Ishikawa (cell line): ENCODE measurements at regions not wholly inside any gene's neighbourhood (a gene's known extent, or its start where the extent isn't known, plus 50 kb on each side); places are given as distances from the start of the nearest gene placed in this dataset.

ENCODE experiments used
- CEBPB ChIP-seq: IDR thresholded peaks from 2 replicates; pipeline ENCODE4 v1.6.1; 2012
- CREB1 ChIP-seq: IDR thresholded peaks from 2 replicates; pipeline ENCODE4 v1.6.1; 2012; ENCODE audit warnings: low read depth
- EGR1 ChIP-seq: IDR thresholded peaks from 2 replicates; pipeline ENCODE4 v1.6.1; 2012
- EP300 ChIP-seq: IDR thresholded peaks from 2 replicates; pipeline ENCODE4 v1.6.1; 2012; ENCODE audit warnings: borderline replicate concordance
- FOXM1 ChIP-seq: IDR thresholded peaks from 2 replicates; pipeline ENCODE4 v1.6.1; 2012; ENCODE audit warnings: low read depth, borderline replicate concordance
- NFIC ChIP-seq: IDR thresholded peaks from 2 replicates; pipeline ENCODE4 v1.6.1; 2012
- RAD21 ChIP-seq: IDR thresholded peaks from 2 replicates; pipeline ENCODE4 v1.6.1; 2012; ENCODE audit warnings: low read depth
- TAF1 ChIP-seq: IDR thresholded peaks from 2 replicates; pipeline ENCODE4 v1.6.1; 2012; ENCODE audit warnings: low read depth, mild to moderate bottlenecking
- TCF12 ChIP-seq: IDR thresholded peaks from 2 replicates; pipeline ENCODE4 v1.6.1; 2012; ENCODE audit warnings: low read depth
- TEAD4 ChIP-seq: IDR thresholded peaks from 2 replicates; pipeline ENCODE4 v1.6.1; 2012
- YY1 ChIP-seq: IDR thresholded peaks from 2 replicates; pipeline ENCODE4 v1.6.1; 2012; ENCODE audit warnings: low read depth
- ZBTB7A ChIP-seq: IDR thresholded peaks from 2 replicates; pipeline ENCODE4 v1.6.1; 2012; ENCODE audit warnings: low read depth
- TF ChIP-seq, protein P1 (sequence below): IDR thresholded peaks from 2 replicates; pipeline ENCODE4 v1.6.1; 2012; ENCODE audit warnings: low read depth, mild to moderate bottlenecking
- TF ChIP-seq, protein P2 (sequence below): IDR thresholded peaks from 2 replicates; pipeline ENCODE4 v1.6.1; 2012
- TF ChIP-seq, protein P3 (sequence below): IDR thresholded peaks from 2 replicates; pipeline ENCODE4 v1.6.1; 2012

DNA sequence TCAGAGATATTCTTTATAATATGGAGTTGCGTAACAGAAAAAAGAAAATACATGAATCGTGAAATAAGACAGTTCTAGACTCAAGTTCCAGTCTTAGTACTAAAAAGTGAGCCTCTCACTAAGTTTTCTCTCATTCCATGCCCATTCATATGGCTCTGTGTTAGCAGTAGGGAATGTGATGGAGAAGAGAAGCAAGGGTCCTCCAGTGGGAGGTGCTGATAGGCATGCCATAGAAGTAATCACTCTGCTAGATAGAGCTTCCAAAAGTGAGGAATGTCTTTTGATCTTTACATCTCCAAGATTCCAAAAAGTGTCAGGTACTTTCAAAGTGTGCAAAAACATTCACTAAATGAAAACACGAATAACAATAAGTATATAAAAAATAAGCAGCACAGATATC lies 678.4 kb downstream of the DCDC2C start:
- TF ChIP-seq RAD21 (no peak), YY1 (no peak), ZBTB7A (no peak), EP300 (no peak), NFIC (no peak), FOXM1 (no peak)
- TF ChIP-seq, protein P1, sequence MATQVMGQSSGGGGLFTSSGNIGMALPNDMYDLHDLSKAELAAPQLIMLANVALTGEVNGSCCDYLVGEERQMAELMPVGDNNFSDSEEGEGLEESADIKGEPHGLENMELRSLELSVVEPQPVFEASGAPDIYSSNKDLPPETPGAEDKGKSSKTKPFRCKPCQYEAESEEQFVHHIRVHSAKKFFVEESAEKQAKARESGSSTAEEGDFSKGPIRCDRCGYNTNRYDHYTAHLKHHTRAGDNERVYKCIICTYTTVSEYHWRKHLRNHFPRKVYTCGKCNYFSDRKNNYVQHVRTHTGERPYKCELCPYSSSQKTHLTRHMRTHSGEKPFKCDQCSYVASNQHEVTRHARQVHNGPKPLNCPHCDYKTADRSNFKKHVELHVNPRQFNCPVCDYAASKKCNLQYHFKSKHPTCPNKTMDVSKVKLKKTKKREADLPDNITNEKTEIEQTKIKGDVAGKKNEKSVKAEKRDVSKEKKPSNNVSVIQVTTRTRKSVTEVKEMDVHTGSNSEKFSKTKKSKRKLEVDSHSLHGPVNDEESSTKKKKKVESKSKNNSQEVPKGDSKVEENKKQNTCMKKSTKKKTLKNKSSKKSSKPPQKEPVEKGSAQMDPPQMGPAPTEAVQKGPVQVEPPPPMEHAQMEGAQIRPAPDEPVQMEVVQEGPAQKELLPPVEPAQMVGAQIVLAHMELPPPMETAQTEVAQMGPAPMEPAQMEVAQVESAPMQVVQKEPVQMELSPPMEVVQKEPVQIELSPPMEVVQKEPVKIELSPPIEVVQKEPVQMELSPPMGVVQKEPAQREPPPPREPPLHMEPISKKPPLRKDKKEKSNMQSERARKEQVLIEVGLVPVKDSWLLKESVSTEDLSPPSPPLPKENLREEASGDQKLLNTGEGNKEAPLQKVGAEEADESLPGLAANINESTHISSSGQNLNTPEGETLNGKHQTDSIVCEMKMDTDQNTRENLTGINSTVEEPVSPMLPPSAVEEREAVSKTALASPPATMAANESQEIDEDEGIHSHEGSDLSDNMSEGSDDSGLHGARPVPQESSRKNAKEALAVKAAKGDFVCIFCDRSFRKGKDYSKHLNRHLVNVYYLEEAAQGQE, result no peak

DNA sequence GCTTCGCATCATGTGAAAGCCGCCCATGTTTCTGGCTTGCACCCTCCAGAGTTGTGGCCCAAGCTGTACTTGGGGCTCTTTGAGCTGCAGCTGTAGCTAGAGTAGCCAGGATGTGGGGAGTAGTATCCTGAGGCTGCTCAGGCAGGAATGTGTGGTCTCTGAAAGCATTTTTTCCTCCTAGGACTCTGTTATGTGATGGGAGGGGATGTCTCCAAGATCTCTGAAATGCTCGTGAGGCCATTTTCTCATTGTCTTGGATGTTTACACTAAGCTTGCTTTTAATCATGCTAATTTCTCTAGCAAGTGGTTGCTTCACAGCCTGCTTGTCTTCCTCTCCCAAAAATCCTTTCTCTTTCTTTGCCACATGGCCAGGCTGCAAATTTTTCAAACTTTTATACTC lies 687.6 kb downstream of the DCDC2C start:
- no peak for TF ChIP-seq NFIC
- no peak for TF ChIP-seq EP300
- no peak for TF ChIP-seq ZBTB7A
- TF ChIP-seq, protein P1, result no peak
- TF ChIP-seq FOXM1, result no peak
- TF ChIP-seq, protein P2, sequence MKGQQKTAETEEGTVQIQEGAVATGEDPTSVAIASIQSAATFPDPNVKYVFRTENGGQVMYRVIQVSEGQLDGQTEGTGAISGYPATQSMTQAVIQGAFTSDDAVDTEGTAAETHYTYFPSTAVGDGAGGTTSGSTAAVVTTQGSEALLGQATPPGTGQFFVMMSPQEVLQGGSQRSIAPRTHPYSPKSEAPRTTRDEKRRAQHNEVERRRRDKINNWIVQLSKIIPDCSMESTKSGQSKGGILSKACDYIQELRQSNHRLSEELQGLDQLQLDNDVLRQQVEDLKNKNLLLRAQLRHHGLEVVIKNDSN, result no peak
- no peak for TF ChIP-seq TAF1
- no peak for TF ChIP-seq TEAD4
- no peak for TF ChIP-seq CREB1
- TF ChIP-seq TCF12, result no peak
- TF ChIP-seq YY1, result no peak

DNA sequence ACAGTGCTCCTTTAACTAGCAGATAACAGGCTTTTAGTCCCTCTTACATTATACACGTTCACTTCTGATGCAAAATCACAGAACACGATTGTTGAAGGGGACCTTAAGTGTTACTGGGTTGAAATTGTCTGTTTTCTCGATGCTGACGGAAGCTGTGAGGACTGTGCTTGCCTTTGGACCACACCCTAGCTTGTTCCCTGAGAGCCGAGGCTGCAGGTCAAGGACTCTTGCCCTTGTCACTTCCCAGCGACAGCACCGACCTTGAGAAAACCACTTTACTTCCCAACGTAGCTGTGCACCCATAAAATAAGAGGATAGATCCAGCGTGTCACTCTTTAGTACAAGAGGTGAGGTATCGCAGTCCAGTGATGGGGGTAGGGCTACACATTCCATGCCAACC lies 701.0 kb downstream of the DCDC2C start:
- TF ChIP-seq TEAD4 (no peak), CEBPB (no peak), EP300 (no peak), CREB1 (no peak), TCF12 (no peak), TAF1 (no peak), NFIC (no peak), RAD21 (no peak), YY1 (no peak), EGR1 (no peak), FOXM1 (no peak), ZBTB7A (no peak)
- TF ChIP-seq, protein P2, result no peak
- TF ChIP-seq, protein P3, sequence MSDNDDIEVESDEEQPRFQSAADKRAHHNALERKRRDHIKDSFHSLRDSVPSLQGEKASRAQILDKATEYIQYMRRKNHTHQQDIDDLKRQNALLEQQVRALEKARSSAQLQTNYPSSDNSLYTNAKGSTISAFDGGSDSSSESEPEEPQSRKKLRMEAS, result no peak
- TF ChIP-seq, protein P1, result no peak

DNA sequence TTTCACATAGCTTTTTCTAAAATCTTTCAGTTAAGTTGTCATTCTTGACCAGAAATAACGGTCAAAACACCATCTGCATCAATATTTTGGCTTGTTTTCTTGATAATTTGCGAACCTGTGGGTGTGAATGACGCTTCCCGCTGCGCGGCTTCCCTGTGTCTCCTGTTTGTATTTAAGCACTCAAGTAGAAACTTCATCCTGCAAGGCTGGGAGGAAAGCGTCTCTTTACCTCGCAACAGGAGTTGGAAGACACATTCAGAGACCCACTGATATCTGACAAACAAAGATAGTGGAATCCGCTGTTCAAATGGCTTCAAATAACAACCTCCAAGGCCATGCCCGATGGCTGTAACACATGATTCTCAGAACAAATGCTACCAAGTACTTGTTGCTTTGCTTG lies 704.9 kb downstream of the DCDC2C start:
- TF ChIP-seq EP300 (no peak), ZBTB7A (no peak), FOXM1 (no peak), TAF1 (no peak), YY1 (no peak), EGR1 (no peak), CEBPB (no peak), TCF12 (no peak), NFIC (no peak), RAD21 (no peak), CREB1 (no peak), TEAD4 (no peak)
- TF ChIP-seq, protein P1, result no peak
- TF ChIP-seq, protein P2, result no peak
- TF ChIP-seq, protein P3, result no peak
